ENCODE measurements at regions not wholly inside any gene's neighbourhood (a gene's known extent, or its start where the extent isn't known, plus 50 kb on each side); places are given as distances from the start of the nearest gene placed in this dataset.

- TF ChIP-seq CTCF (IDR thresholded peaks at IDR 0.05; ENCODE audit: low read depth, low read length, poor library complexity, severe bottlenecking) (no peak), EZH2phosphoT487 (IDR thresholded peaks at IDR 0.05; ENCODE audit: borderline replicate concordance, low read length) (no peak)
Observed at GRCh38 chr9:23258569-23258968, 567.5 kb downstream of the ELAVL2 start.

All from DOHH2 (cell line).